HUES64 (cell line): ENCODE measurements at regions not wholly inside any gene's neighbourhood (a gene's known extent, or its start where the extent isn't known, plus 50 kb on each side); places are given as distances from the start of the nearest gene placed in this dataset.

Experiments
- H3K27ac ChIP-seq: 2 replicates; pipeline ENCODE4 v1.7.0; 2013; ENCODE audit warnings: low read depth, low read length, inconsistent platforms
- H3K27me3 ChIP-seq: 2 replicates; pipeline ENCODE4 v1.6.1; 2013; ENCODE audit warnings: mild to moderate bottlenecking, low read length; ENCODE audit not compliant: insufficient read depth
- H3K36me3 ChIP-seq: 2 replicates; pipeline ENCODE4 v1.6.1; 2013; ENCODE audit warnings: mild to moderate bottlenecking, low read length; ENCODE audit not compliant: insufficient read depth
- H3K4me1 ChIP-seq: 2 replicates; pipeline ENCODE4 v1.6.1; 2013; ENCODE audit warnings: mild to moderate bottlenecking, low read length, moderate library complexity; ENCODE audit not compliant: insufficient read depth
- H3K4me3 ChIP-seq: 2 replicates; pipeline ENCODE4 v1.5.1; 2013; ENCODE audit warnings: mild to moderate bottlenecking, low read length, moderate library complexity
- H3K9ac ChIP-seq: 2 replicates; pipeline ENCODE4 v1.6.1; 2013; ENCODE audit warnings: mild to moderate bottlenecking, low read depth, low read length
- H3K9me3 ChIP-seq: 2 replicates; pipeline ENCODE4 v1.6.1; 2013; ENCODE audit warnings: low read depth, low read length; ENCODE audit not compliant: insufficient read depth
- WGBS: fragments of 150-250, 120-280 bp; methylation state at CpG from one replicate; pipeline ENCODE4 v1.1.7; 2013; ENCODE audit warnings: missing lambda C conversion rate; 5-methylcytosine and 5-hydroxymethylcytosine counted together

- Histone ChIP-seq H3K27me3 (no peaks in the 10 kb centered on the region), H3K4me3 (no peak overlapping the region), H3K4me1 (no peaks in the 10 kb centered on the region), H3K36me3 (no peaks in the 10 kb centered on the region), H3K9me3 (no peaks in the 10 kb centered on the region), H3K27ac (no peak overlapping the region), H3K9ac (no peak overlapping the region)
- 94% methylated on average over 14 of the region's 14 CpGs for WGBS
These were observed 134.3 kb upstream of the PMEPA1 start for GRCh38 chr20:57843941-57844625.

- no peaks in the 10 kb centered on the region for H3K9me3 ChIP-seq
- H3K4me3 ChIP-seq = no peak overlapping the region
- H3K36me3 ChIP-seq = no peaks in the 10 kb centered on the region
- no peak overlapping the region for H3K27ac ChIP-seq
- no peaks in the 10 kb centered on the region for H3K27me3 ChIP-seq
- no peaks in the 10 kb centered on the region for H3K4me1 ChIP-seq
- WGBS = 90% methylated on average over 4 of the region's 4 CpGs
- no peak overlapping the region for H3K9ac ChIP-seq
These were observed 132.9 kb upstream of the PMEPA1 start for GRCh38 chr20:57842720-57843119.

- Histone ChIP-seq H3K27me3 (no peaks in the 10 kb centered on the region), H3K4me3 (no peak overlapping the region), H3K27ac (no peak overlapping the region), H3K4me1 (no peaks in the 10 kb centered on the region), H3K9ac (no peak overlapping the region), H3K36me3 (no peaks in the 10 kb centered on the region), H3K9me3 (no peaks in the 10 kb centered on the region)
- WGBS = 93% methylated on average over 11 of the region's 11 CpGs
These were observed 131.6 kb upstream of the PMEPA1 start for GRCh38 chr20:57841297-57841866.

GRCh38 chr20:57840504-57841296 lies 130.9 kb upstream of the PMEPA1 start:
- H3K9ac ChIP-seq = no peak overlapping the region
- WGBS = 92% methylated on average over 19 of the region's 19 CpGs
- H3K4me1 ChIP-seq = 0 out of 2 replicates have a peak, but pooled peaks cover 3% of the 10 kb centered on the region
- no peaks in the 10 kb centered on the region for H3K9me3 ChIP-seq
- no peak overlapping the region for H3K4me3 ChIP-seq
- H3K36me3 ChIP-seq = no peaks in the 10 kb centered on the region
- no peak overlapping the region for H3K27ac ChIP-seq
- no peaks in the 10 kb centered on the region for H3K27me3 ChIP-seq

- Histone ChIP-seq H3K27me3 (no peaks in the 10 kb centered on the region), H3K36me3 (no peaks in the 10 kb centered on the region), H3K4me3 (no peak overlapping the region), H3K27ac (no peak overlapping the region), H3K9me3 (no peaks in the 10 kb centered on the region), H3K4me1 (peaks cover 8% of the 10 kb centered on the region; the same call in 1 of the 2 replicates), H3K9ac (no peak overlapping the region)
- 95% methylated on average over 10 of the region's 10 CpGs for WGBS
These were observed 130.3 kb upstream of the PMEPA1 start for GRCh38 chr20:57840066-57840465.

- H3K9ac ChIP-seq = no peak overlapping the region
- H3K27me3 ChIP-seq = no peaks in the 10 kb centered on the region
- no peaks in the 10 kb centered on the region for H3K9me3 ChIP-seq
- no peak overlapping the region for H3K27ac ChIP-seq
- H3K4me3 ChIP-seq = no peak overlapping the region
- H3K36me3 ChIP-seq = no peaks in the 10 kb centered on the region
- peaks cover 9% of the 10 kb centered on the region; the same call in 1 of the 2 replicates for H3K4me1 ChIP-seq
- WGBS = 94% methylated on average over 18 of the region's 18 CpGs
These were observed 128.9 kb upstream of the PMEPA1 start for GRCh38 chr20:57838670-57839151.

GRCh38 chr20:57837208-57838035 lies 127.6 kb upstream of the PMEPA1 start:
- no peaks in the 10 kb centered on the region for H3K9me3 ChIP-seq
- H3K36me3 ChIP-seq = no peaks in the 10 kb centered on the region
- H3K27ac ChIP-seq = no peak overlapping the region
- H3K27me3 ChIP-seq = no peaks in the 10 kb centered on the region
- no peak overlapping the region for H3K4me3 ChIP-seq
- WGBS = 93% methylated on average over 24 of the region's 24 CpGs
- H3K4me1 ChIP-seq = peaks cover 9% of the 10 kb centered on the region; the same call in 1 of the 2 replicates
- H3K9ac ChIP-seq = no peak overlapping the region

GRCh38 chr20:57835588-57836455 lies 126.0 kb upstream of the PMEPA1 start:
- H3K36me3 ChIP-seq = no peaks in the 10 kb centered on the region
- no peak overlapping the region for H3K4me3 ChIP-seq
- H3K27ac ChIP-seq = no peak overlapping the region
- H3K27me3 ChIP-seq = no peaks in the 10 kb centered on the region
- peaks cover 9% of the 10 kb centered on the region; the same call in 1 of the 2 replicates for H3K4me1 ChIP-seq
- WGBS = 47% methylated on average over 30 of the region's 30 CpGs
- H3K9me3 ChIP-seq = no peaks in the 10 kb centered on the region
- H3K9ac ChIP-seq = no peak overlapping the region

- 100% methylated on average over 1 of the region's 1 CpG for WGBS
- Histone ChIP-seq H3K27me3 (no peaks in the 10 kb centered on the region), H3K9ac (no peak overlapping the region), H3K36me3 (no peaks in the 10 kb centered on the region), H3K4me1 (peaks cover 9% of the 10 kb centered on the region; the same call in 1 of the 2 replicates), H3K4me3 (no peak overlapping the region), H3K27ac (no peak overlapping the region), H3K9me3 (no peaks in the 10 kb centered on the region)
These were observed 125.2 kb upstream of the PMEPA1 start for GRCh38 chr20:57835074-57835452.
